OCI-LY7 (cell line): ENCODE measurements at regions not wholly inside any gene's neighbourhood (a gene's known extent, or its start where the extent isn't known, plus 50 kb on each side); places are given as distances from the start of the nearest gene placed in this dataset.

Source experiments
- BruUV-seq: library from RNA; stranded (reverse); fragments of 400-500 nt; replicated peaks from 2 replicates; lab custom pipeline; 2021; lab: Mats Ljungman, UMichigan
- CTCF ChIA-PET: fragments of 300-600 bp; sonication (Branson Sonifier 250); formaldehyde crosslinking; loops from one replicate; lab custom pipeline; 2022; ENCODE audit warnings: antibody characterized with exemption; ENCODE audit not compliant: unreplicated experiment; lab: Charles Lee
- POLR2A ChIA-PET: fragments of 300-600 bp; sonication (Branson Sonifier 250); formaldehyde crosslinking; loops from one replicate; lab custom pipeline; 2022; ENCODE audit warnings: antibody characterized with exemption; lab: Charles Lee
- DNase-seq: peaks from one replicate; pipeline ENCODE4 v3.0.0-alpha.2; 2015; ENCODE audit warnings: low spot score
- H2AFZ ChIP-seq: fragments of 200-600 bp; sonication (generic), shearing (Covaris generic); 2 replicates; pipeline ENCODE4 v1.6.1; 2014; ENCODE audit warnings: mild to moderate bottlenecking, antibody characterized with exemption, low read length, moderate library complexity
- H3K27ac ChIP-seq: fragments of 200-600 bp; sonication (generic); 2 replicates; pipeline ENCODE4 v1.5.1; 2014; ENCODE audit warnings: mixed run types, low read depth, mild to moderate bottlenecking, moderate library complexity, low read length, inconsistent platforms; ENCODE audit not compliant: poor library complexity, severe bottlenecking
- H3K36me3 ChIP-seq: fragments of 200-600 bp; sonication (generic); 2 replicates; pipeline ENCODE4 v1.6.1; 2014; ENCODE audit warnings: mild to moderate bottlenecking, antibody characterized with exemption, low read length, moderate library complexity, mixed read lengths; ENCODE audit not compliant: insufficient read depth
- H3K4me1 ChIP-seq: fragments of 200-600 bp; sonication (generic); 2 replicates; pipeline ENCODE4 v1.5.1; 2014; ENCODE audit warnings: mild to moderate bottlenecking, low read length; ENCODE audit not compliant: insufficient read depth, poor library complexity, severe bottlenecking
- H3K4me2 ChIP-seq: fragments of 200-600 bp; sonication (generic); 2 replicates; pipeline ENCODE4 v1.6.1; 2014; ENCODE audit warnings: mild to moderate bottlenecking, low read length
- H3K4me3 ChIP-seq: fragments of 200-600 bp; sonication (generic); 2 replicates; pipeline ENCODE4 v1.5.1; 2014; ENCODE audit warnings: mild to moderate bottlenecking, low read depth, low read length; ENCODE audit not compliant: poor library complexity, severe bottlenecking
- H3K79me2 ChIP-seq: fragments of 200-600 bp; sonication (generic); 2 replicates; pipeline ENCODE4 v1.6.1; 2016; ENCODE audit warnings: low read depth, mild to moderate bottlenecking, low read length, moderate library complexity, mixed read lengths; ENCODE audit not compliant: insufficient read depth
- H3K9me2 ChIP-seq: fragments of 200-600 bp; sonication (generic); 2 replicates; pipeline ENCODE4 v1.6.1; 2016; ENCODE audit warnings: mild to moderate bottlenecking, low read length, mixed read lengths; ENCODE audit not compliant: insufficient read depth
- H3K9me3 ChIP-seq: fragments of 200-600 bp; sonication (generic); 2 replicates; pipeline ENCODE4 v1.6.1; 2014; ENCODE audit warnings: mild to moderate bottlenecking, mixed run types, low read length, mixed read lengths
- H4K20me1 ChIP-seq: fragments of 200-600 bp; sonication (generic); 2 replicates; pipeline ENCODE4 v1.6.1; 2014; ENCODE audit warnings: mild to moderate bottlenecking, antibody characterized with exemption, low read length, moderate library complexity, mixed read lengths; ENCODE audit not compliant: insufficient read depth
- CTCF ChIP-seq: fragments of 200-600 bp; sonication (generic); conservative IDR thresholded peaks from 2 replicates; pipeline ENCODE4 v1.5.1; 2014; ENCODE audit warnings: mild to moderate bottlenecking, antibody characterized with exemption, low read length, moderate library complexity, mixed read lengths
- EZH2phosphoT487 ChIP-seq: fragments of 200-600 bp; sonication (generic); IDR thresholded peaks from 2 replicates; pipeline ENCODE4 v1.6.1; 2018; ENCODE audit warnings: low read depth, borderline replicate concordance, mild to moderate bottlenecking, mixed run types, antibody characterized with exemption, low read length, moderate library complexity, mixed read lengths
- intact Hi-C: fragments of 100-400 bp; cut with micrococcal nuclease; formaldehyde crosslinking; loops from one replicate; pipeline ENCODE4 v1.10.0; 2022; ENCODE audit not compliant: unreplicated experiment

- BruUV-seq = no TSS peak
- H3K4me2 ChIP-seq = no peak overlapping the region
- no peak for DNase-seq
Observed at GRCh38 chr18:54740136-54740846, 88.0 kb upstream of the RAB27B start.

GRCh38 chr18:54742120-54742519, 86.2 kb upstream of the RAB27B start:
- no TSS peak for BruUV-seq
- TF ChIP-seq EZH2phosphoT487 (no peak), CTCF (no peak)
- intact Hi-C loops = no loop called here

More at GRCh38 chr18:54740136-54740846, 88.0 kb upstream of the RAB27B start:
- Histone ChIP-seq H3K79me2 (no peaks in the 10 kb centered on the region), H3K9me3 (no peaks in the 10 kb centered on the region), H3K4me3 (no peak overlapping the region), H3K27ac (no peak overlapping the region), H2AFZ (no peak overlapping the region), H3K36me3 (no peaks in the 10 kb centered on the region), H4K20me1 (no peaks in the 10 kb centered on the region), H3K9me2 (no peaks in the 10 kb centered on the region), H3K4me1 (no peaks in the 10 kb centered on the region)
- intact Hi-C loops = no loop called here
- ChIA-PET POLR2A (no interaction called here), CTCF (no interaction called here)
- no peak for TF ChIP-seq EZH2phosphoT487
- no peak for TF ChIP-seq CTCF

More at GRCh38 chr18:54742120-54742519, 86.2 kb upstream of the RAB27B start:
- H3K9me2 ChIP-seq = no peaks in the 10 kb centered on the region
- no peak overlapping the region for H3K4me3 ChIP-seq
- no peaks in the 10 kb centered on the region for H3K9me3 ChIP-seq
- H4K20me1 ChIP-seq = no peaks in the 10 kb centered on the region
- DNase-seq = no peak
- H3K4me2 ChIP-seq = no peak overlapping the region
- no peaks in the 10 kb centered on the region for H3K36me3 ChIP-seq
- no peak overlapping the region for H2AFZ ChIP-seq
- H3K79me2 ChIP-seq = no peaks in the 10 kb centered on the region
- no peaks in the 10 kb centered on the region for H3K4me1 ChIP-seq
- ChIA-PET CTCF (no interaction called here), POLR2A (no interaction called here)
- no peak overlapping the region for H3K27ac ChIP-seq
